GM21737 (cell line): ENCODE measurements at regions not wholly inside any gene's neighbourhood (a gene's known extent, or its start where the extent isn't known, plus 50 kb on each side); places are given as distances from the start of the nearest gene placed in this dataset.
"Not testable (repeated sequence)": the region's sequence is repeated elsewhere in the genome, so short reads cannot be mapped to it uniquely, and the experiment has no call there.

Experiments
- ATAC-seq: cut with Tn5 transposase; IDR thresholded peaks from one replicate; pipeline ENCODE4 v1.9.1; 2021; ENCODE audit warnings: mild to moderate bottlenecking, moderate library complexity; ENCODE audit not compliant: unreplicated experiment

GRCh38 chr2:194603429-194603828 is 1053.6 kb upstream of the SLC39A10 start:
- no peak for ATAC-seq

DNA sequence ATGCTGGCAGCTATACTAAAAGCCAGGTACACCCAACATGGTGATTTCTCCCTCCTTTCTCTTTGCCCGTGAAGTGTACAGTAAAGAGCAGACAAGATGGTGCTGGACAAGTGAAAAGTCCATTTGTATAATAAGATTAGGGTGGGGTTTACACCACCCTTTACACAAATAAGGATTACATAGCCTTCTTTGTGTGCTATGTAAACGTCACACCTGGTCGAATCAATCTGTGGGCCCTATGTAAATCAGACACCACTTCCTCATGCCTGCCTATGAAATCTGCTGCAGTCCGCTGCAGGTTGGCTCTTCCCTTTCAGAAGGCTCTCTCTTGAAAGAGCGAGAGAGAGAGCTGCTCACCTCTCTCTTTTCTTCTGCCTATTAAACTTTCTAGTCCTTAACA is 1054.3 kb upstream of the SLC39A10 start:
- no peak for ATAC-seq

DNA sequence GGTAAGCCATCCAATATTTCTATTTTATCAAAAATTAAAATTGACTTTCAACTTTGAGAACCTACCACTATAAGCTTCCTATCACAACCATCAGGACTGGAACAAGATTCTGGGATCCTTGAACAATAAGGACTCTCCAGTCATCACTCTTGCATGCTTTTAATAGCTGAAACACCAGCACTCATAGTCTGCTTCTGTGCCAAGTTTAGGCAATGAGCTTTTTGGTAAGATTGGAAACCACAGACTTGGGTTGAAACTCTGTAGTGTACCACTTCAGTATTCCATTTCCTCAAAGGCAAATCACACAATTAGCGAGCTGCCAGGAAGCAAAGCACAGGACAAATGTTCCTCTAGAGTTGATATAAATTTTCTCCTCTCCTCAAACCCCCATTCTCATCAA is 1065.8 kb upstream of the SLC39A10 start:
- ATAC-seq, result no peak

DNA sequence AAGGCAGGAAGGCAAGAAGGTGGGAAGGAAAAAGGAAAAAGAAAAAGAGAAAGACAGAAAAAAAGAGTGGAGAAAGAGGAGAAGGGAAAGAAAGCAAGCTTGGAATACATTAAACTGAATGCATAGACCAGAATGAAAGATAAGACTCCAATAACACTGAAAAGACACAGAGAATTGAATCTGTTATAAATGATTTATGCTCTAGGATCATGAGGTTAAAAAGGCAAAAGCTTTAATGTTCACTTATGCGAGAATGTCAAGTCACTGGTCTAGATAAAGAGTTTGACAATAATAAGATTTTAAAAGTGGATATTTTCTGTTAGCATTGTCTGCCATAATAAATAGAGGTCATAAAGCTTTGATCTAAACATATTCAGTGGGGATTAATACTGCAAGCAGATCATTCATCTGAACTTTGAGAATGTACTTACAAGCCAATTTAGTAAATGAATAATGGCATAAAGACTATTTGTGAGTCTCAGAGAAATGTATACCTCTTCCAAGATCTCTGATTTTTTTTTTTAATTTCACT is 1069.2 kb upstream of the SLC39A10 start:
- no peak for ATAC-seq

DNA sequence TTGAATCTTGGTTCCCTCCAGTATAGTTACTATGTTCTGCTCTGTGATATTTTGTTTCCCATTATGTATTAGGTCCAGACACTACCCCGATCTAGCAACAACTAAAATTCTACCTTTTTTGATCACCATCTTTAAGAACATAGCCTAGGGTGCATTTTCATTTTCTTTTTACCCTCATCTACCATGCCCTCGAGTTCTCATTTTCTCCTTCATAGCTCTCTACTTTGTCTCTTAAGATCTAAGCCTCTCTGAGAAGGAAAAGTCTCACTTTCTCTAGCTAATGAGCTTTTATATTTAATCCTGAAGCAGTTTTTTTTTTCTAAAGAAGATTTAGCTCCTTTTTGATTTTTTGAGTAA is 1089.4 kb upstream of the SLC39A10 start:
- peak; percentile 58 for ATAC-seq

- peak; percentile 92 for ATAC-seq
These were observed 1089.9 kb upstream of the SLC39A10 start for GRCh38 chr2:194566907-194567660.

DNA sequence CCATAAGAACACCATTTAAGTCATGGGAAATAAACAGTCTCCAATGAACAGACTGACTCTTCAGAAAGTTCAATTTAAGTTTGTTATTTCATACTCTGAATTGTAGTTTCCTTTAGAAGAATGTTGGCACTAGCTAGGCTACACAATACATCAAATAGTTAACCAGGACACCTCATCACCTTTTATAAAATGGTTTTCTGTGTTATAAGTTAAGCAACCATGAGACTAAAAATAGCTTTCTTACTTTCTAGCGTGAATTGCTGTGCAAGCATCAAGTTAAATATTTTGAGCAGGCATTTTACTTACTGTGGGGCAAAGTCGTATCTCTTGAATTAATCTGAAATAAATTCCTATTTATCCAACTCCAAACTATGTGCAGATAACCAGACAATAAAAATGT is 1092.6 kb upstream of the SLC39A10 start:
- ATAC-seq, result no peak

GRCh38 chr2:194562329-194562728 is 1094.7 kb upstream of the SLC39A10 start:
- no peak for ATAC-seq

DNA sequence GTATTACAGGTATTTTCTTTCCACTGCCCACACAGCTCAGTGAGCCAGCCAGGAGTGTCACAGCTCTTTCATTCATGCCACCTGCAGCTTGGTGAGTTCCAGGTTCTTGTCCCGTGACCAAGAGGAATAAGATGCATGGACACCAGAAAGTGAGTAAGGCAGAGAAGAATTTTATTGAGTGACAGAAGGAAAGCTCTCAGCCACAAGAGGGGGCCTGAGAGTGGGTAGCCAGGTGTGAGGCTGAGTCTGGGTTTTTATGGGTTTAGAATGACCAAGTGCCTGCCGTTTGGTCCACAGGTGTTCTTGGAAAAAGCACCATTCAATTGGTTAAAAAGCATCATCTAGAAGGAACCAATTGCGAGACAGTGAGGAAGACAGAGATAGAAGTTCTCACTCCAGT is 1097.1 kb upstream of the SLC39A10 start:
- ATAC-seq, result no peak

DNA sequence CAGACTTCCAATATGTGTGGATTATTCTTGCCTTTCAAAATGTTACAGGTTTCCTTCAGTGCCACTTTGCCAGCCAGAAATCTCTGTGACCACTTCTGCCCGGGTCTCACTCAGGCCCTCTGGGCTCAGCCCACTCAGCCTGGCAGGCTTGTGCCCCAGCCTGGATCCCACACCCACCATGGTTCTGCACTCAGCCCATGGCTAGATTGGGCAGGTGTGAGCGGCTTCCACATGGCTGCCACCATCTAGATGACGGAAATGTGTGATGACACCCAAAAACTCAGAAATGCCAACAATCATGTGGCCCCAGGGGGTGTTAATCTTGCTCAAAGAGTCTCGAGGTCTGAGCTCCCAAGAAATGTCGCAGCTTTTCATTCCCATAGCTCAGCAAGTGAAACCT is 1097.5 kb upstream of the SLC39A10 start:
- ATAC-seq, result no peak

- no peak for ATAC-seq
These were observed 1099.0 kb upstream of the SLC39A10 start for GRCh38 chr2:194557993-194558392.

DNA sequence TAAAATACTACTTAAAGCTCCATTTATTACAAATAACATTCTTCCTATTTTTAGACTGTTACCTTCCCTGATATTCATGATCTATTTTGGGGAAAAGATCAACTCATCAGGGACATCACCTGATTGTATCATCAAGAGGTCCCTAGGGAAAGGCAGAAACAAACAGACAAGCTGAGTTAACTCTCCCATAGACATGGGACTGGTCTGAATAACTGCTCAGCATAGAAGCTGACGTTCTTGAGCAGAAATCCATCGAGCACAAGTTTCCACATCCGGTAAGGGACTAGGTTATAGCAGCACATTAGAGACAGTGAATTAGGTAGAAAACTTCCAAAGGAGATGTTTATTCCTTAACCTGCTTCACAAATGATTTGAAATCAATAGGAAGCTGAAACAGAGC is 1100.4 kb upstream of the SLC39A10 start:
- no peak for ATAC-seq

DNA sequence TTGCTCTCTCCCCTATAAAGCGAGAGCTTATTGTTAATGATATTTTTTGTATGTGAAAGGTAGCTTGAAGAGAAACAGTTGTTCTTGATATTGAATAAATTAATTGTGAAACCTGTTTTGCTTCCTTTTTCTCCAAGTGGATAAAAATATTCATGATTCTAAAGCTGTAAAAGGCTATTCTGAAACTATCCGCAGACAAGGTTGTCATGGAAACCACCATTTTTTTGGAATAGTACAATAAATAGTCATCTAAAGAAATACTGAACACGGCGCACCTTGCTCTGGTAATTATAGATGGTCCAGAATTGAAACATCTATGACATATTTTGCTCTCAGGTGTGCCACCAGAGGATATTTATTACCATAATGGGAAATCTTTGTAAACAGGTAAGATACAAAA is 1103.0 kb upstream of the SLC39A10 start:
- ATAC-seq, result no peak

DNA sequence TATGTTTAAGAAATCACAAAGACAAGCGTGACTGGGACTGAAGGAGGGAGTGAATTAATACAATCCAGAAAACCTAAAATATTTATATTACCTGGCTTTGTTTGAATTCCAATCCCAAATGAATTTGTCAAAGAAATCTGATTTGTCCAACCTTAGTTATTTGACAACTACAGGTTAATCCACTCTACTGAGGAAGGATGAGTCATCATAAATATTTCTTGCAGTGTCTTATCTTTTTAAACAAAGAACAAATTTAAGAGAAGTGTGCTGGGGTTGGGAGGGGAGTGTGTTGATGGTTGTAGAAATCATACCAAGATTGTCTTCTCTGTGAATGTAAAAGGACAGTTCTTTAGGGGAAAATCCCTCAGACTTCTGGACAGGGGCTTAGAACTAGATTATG is 1106.3 kb upstream of the SLC39A10 start:
- no peak for ATAC-seq

GRCh38 chr2:194549387-194549786 is 1107.6 kb upstream of the SLC39A10 start:
- ATAC-seq, result no peak

DNA sequence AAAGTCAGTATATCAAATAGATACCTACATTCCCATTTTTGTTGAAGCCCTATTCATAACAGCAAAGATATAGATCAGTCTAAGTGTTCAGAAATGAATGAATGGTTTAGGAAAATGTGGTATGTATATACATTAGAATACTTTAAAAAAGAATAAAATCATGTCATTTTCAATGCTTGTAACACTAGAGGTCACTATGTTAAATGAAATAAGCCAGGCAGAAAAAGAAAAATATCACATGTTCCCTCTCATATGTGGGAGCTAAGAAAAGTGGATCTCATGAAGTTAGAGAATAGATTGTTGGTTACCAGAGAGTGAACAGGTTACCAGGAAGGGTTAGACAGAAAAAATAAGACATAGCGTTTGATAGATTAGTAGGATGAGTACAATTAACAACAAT is 1111.0 kb upstream of the SLC39A10 start:
- ATAC-seq, result no peak

- no peak for ATAC-seq
These were observed 1117.6 kb upstream of the SLC39A10 start for GRCh38 chr2:194539425-194539824.

DNA sequence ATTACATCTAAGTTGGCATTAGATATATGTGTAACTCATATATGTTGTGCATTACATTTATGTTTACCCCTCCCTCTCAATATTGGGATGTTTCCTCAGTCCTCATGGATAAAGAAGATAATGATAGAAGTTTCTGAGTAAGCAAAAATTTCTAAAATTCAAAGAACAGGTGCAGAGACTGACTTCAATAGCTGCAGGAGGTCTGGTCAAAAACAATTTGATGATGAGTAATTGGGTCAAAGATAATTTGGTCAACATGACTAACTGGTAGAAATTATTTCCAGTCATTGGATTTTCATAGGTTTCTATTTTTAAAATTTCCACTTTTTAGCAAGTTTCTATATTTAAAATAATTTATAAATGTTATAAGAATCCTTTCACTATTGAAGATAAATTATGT is 1130.9 kb upstream of the SLC39A10 start:
- no peak for ATAC-seq

- no peak for ATAC-seq
These were observed 1142.7 kb upstream of the SLC39A10 start for GRCh38 chr2:194514281-194514680.

DNA sequence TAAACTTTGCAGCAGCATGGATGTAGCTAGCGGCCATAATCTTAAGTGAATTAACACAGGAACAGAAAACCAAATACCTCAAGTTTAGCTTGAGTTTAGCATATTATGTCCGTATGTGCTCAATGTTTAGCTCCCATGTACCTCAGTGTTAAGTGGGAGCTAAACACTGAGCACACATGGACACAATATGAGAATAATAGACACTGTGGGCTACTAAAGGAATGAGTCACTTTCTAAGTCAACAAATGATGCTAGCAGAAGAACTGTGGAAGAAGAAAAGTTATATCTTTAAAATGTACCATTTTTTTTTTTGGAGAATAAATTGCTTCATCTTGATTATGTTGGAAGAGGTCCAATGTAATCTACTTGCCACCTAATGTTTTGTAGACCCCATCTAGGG is 1146.0 kb upstream of the SLC39A10 start:
- ATAC-seq, result not testable (repeated sequence)

DNA sequence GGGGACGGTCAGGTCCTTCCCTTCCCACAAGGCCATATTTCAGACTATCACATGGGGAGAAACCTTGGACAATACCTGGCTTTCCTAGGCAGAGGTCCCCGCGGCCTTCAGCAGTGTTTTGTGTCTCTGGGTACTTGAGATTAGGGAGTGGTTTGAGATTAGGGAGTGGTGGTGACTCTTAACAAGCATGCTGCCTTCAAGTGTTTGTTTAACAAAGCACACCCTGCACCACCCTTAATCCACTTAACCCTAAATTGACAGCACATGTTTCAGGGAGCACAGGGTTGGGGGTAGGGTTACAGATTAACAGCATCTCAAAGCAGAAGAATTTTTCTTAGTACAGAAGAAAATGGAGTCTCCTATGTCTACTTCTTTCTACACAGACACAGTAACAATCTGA is 1152.2 kb upstream of the SLC39A10 start:
- not testable (repeated sequence) for ATAC-seq

DNA sequence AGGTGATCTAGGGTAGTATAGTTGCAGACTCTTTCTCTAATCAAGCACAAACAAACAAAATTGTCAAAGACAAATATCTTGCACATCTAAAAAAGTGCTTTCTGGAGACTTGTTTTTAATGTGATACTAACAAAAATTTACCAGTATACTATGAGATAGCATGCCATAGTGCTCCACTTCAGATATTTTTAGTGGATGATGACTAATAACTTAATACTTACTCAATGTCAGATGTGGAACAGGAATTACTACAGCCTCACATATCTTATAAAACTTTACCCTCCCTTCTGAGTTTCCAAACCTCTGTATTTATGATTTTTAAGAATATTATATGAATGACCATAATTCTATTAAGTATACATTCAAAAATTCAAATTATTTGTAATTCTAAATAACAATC is 1162.0 kb upstream of the SLC39A10 start:
- no peak for ATAC-seq

DNA sequence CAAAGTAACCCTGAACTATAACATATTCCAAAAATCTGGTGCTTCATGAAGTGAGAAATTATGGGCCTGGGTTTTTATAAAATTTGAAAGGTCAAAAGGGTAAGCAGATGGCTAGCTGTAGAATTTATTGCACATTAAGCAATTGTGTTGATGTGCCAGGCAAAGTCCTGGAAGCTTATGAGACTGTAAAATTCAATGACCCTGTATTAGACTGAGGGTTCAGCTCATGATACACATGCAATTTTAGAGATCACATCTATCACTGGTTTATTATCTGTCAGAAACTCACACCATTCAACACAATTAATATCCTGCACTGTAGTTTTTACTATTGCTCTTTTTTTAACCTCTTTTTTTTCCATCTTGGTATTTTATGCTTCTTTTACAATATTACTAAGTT is 1162.6 kb upstream of the SLC39A10 start:
- no peak for ATAC-seq
